GM18951 (cell line): ENCODE measurements at regions not wholly inside any gene's neighbourhood (a gene's known extent, or its start where the extent isn't known, plus 50 kb on each side); places are given as distances from the start of the nearest gene placed in this dataset.
"Not testable (repeated sequence)": the region's sequence is repeated elsewhere in the genome, so short reads cannot be mapped to it uniquely, and the experiment has no call there.

Experiments
- POLR2A ChIP-seq: IDR thresholded peaks from 4 replicates; pipeline ENCODE4 v1.6.1; 2011; ENCODE audit warnings: mild to moderate bottlenecking; ENCODE audit not compliant: insufficient read length, insufficient read depth; ENCODE audit errors: extremely low read depth
- in situ Hi-C: fragments of 300-500 bp; cut with MboI; formaldehyde crosslinking; loops from one replicate; pipeline ENCODE4 v1.12.0; 2022; ENCODE audit warnings: low sequenced_read_pairs, mixed read lengths, inconsistent platforms; ENCODE audit not compliant: unreplicated experiment

- TF ChIP-seq POLR2A: no peak
- in situ Hi-C loops: no loop called here
These were observed 159.5 kb downstream of the RPLP1 start for GRCh38 chr15:69612112-69612511.

GRCh38 chr15:69613182-69613581 is 160.6 kb downstream of the RPLP1 start:
- in situ Hi-C loops: no loop called here
- TF ChIP-seq POLR2A: no peak

- in situ Hi-C loops: no loop called here
- TF ChIP-seq POLR2A: no peak
These were observed 161.4 kb downstream of the RPLP1 start for GRCh38 chr15:69613988-69614387.

- in situ Hi-C loops: no loop called here
- no peak for TF ChIP-seq POLR2A
These were observed 163.1 kb downstream of the RPLP1 start for GRCh38 chr15:69615736-69616135.

- in situ Hi-C loops: no loop called here
- TF ChIP-seq POLR2A: no peak
These were observed 163.9 kb downstream of the RPLP1 start for GRCh38 chr15:69616558-69616957.

- in situ Hi-C loops: not testable (repeated sequence)
These were observed 164.5 kb downstream of the RPLP1 start for GRCh38 chr15:69617144-69617543.

- no peak for TF ChIP-seq POLR2A
- in situ Hi-C loops: no loop called here
These were observed 171.0 kb downstream of the RPLP1 start for GRCh38 chr15:69623392-69624154.

GRCh38 chr15:69624155-69624520 is 171.5 kb downstream of the RPLP1 start:
- in situ Hi-C loops: no loop called here
- TF ChIP-seq POLR2A: no peak

GRCh38 chr15:69624816-69625215 is 172.2 kb downstream of the RPLP1 start:
- in situ Hi-C loops: no loop called here
- TF ChIP-seq POLR2A: no peak

- in situ Hi-C loops: no loop called here
- TF ChIP-seq POLR2A: no peak
These were observed 172.7 kb downstream of the RPLP1 start for GRCh38 chr15:69625328-69625727.

GRCh38 chr15:69626095-69627066 is 173.8 kb downstream of the RPLP1 start:
- TF ChIP-seq POLR2A: no peak
- in situ Hi-C loops: no loop called here

- TF ChIP-seq POLR2A: no peak
- in situ Hi-C loops: no loop called here
These were observed 175.0 kb downstream of the RPLP1 start for GRCh38 chr15:69627548-69628158.

- in situ Hi-C loops: no loop called here
- TF ChIP-seq POLR2A: no peak
These were observed 175.9 kb downstream of the RPLP1 start for GRCh38 chr15:69628256-69629093.
